ENCODE measurements at regions not wholly inside any gene's neighbourhood (a gene's known extent, or its start where the extent isn't known, plus 50 kb on each side); places are given as distances from the start of the nearest gene placed in this dataset.

DNA sequence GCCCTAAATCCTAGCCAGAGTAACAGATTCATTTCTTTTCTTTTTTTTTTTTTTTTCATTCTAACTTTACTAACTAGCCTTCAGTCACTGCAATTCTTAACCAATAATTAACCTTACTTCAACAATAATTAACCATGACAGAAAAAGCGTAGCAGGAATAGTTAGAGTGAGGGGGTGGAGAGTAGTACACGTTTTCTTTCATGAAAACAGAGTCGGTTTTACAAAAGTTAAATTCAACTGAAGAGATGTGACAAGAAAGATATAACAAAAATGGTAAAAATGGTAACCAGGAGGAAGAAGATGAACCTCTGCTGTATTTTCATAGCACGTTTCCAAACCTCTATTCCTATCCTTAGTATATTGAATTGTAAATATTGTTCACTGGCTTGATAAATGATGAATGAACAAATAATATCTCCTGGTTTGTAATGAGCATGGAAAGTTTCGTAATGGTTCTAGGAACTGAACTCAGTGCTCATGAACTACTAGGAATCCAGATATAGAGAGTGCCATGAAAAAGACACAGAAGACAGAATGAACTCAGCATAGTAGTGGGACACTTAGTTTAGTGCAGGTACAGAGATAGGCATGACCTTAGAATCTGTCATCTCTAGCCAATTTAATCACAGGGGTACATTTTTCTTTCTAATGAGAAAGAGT, 116.5 kb upstream of the ANO5 start:
- no peak for TF ChIP-seq CTCF (IDR thresholded peaks at IDR 0.05; ENCODE audit: low read depth, low read length)
- no peak overlapping the region for H3K4me3 ChIP-seq (replicated peaks in 1 of 2; ENCODE audit: low read depth in 2 of 2, low read length in 2 of 2)
- DNase-seq (ENCODE audit: low read depth in 2 of 2), result no peak

- H3K4me3 ChIP-seq (replicated peaks in 1 of 2; ENCODE audit: low read depth in 2 of 2, low read length in 2 of 2), result no peak overlapping the region
- no peak for DNase-seq (ENCODE audit: low read depth in 2 of 2)
- no peak for TF ChIP-seq CTCF (IDR thresholded peaks at IDR 0.05; ENCODE audit: low read depth, low read length)
Measured at GRCh38 chr11:22078063-22078462, 114.8 kb upstream of the ANO5 start.

- H3K4me3 ChIP-seq (replicated peaks in 1 of 2; ENCODE audit: low read depth in 2 of 2, low read length in 2 of 2), result no peak overlapping the region
- no peak for DNase-seq (ENCODE audit: low read depth in 2 of 2)
- TF ChIP-seq CTCF (IDR thresholded peaks at IDR 0.05; ENCODE audit: low read depth, low read length), result no peak
Measured at GRCh38 chr11:22079133-22079872, 113.6 kb upstream of the ANO5 start.

GRCh38 chr11:22082178-22082577, 110.7 kb upstream of the ANO5 start:
- H3K4me3 ChIP-seq (replicated peaks in 1 of 2; ENCODE audit: low read depth in 2 of 2, low read length in 2 of 2), result no peak overlapping the region
- no peak for DNase-seq (ENCODE audit: low read depth in 2 of 2)
- no peak for TF ChIP-seq CTCF (IDR thresholded peaks at IDR 0.05; ENCODE audit: low read depth, low read length)

DNA sequence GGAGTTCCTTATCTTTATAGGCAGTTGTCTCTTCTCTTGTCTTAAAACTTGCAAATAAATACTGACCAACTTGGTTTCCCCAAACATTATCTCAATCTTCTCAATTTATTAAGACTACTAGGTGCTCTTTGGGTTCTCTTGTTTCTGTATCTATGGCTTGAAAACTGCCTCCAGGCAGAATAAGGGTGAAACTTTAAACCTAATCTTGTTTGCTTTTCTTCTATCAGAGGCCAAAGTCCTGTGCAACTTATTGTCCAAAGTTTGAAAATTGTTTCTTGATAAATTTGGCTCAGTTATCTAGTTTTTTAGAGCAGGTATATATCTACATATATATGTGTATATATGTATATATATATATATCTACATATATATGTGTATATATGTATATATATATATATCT, 110.1 kb upstream of the ANO5 start:
- TF ChIP-seq CTCF (IDR thresholded peaks at IDR 0.05; ENCODE audit: low read depth, low read length), result no peak
- DNase-seq (ENCODE audit: low read depth in 2 of 2), result no peak
- H3K4me3 ChIP-seq (replicated peaks in 1 of 2; ENCODE audit: low read depth in 2 of 2, low read length in 2 of 2), result no peak overlapping the region

DNA sequence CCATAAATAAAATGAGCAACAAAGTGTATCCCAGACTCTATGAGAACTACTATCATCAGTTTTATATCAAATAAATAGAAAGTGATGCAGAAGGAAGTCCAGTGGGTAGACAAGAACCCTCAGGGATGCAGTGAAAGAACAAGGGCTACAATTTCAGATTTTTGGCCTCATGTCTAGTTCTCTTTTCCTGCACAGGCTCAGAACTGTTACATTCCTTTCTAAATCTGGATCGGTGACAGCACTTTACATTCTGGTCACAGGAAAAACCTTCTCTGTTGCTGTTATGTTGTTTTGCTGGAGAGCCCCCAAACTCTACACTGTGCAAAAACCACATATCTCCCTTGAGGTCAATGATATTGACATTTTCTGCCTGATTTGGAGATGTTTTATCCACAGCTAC, 108.8 kb upstream of the ANO5 start:
- DNase-seq (ENCODE audit: low read depth in 2 of 2), result no peak
- H3K4me3 ChIP-seq (replicated peaks in 1 of 2; ENCODE audit: low read depth in 2 of 2, low read length in 2 of 2), result no peak overlapping the region
- TF ChIP-seq CTCF (IDR thresholded peaks at IDR 0.05; ENCODE audit: low read depth, low read length), result no peak
